GM12878 (cell line): ENCODE measurements at regions not wholly inside any gene's neighbourhood (a gene's known extent, or its start where the extent isn't known, plus 50 kb on each side); places are given as distances from the start of the nearest gene placed in this dataset.

ENCODE experiments used
- ATAC-seq: fragments of 200-7000 bp; cut with Tn5 transposase; 3 replicates; pipeline ENCODE4 v1.9.1; 2020; ENCODE audit warnings: mild to moderate bottlenecking, moderate library complexity
- BruUV-seq: library from RNA; stranded (reverse); fragments of 400-500 nt; replicated peaks from 2 replicates; lab custom pipeline; 2021; lab: Mats Ljungman, UMichigan
- CTCF ChIA-PET: fragments of 300-600 bp; sonication (Branson Sonifier 250); formaldehyde crosslinking; extraction: SDS; loops from one replicate; lab custom pipeline; 2021; ENCODE audit warnings: inconsistent platforms; lab: Yijun Ruan, JAX
- POLR2A ChIA-PET: fragments of 350-600 bp; formaldehyde crosslinking; extraction: SDS; loops from one replicate; lab custom pipeline; 2021; ENCODE audit warnings: inconsistent platforms; lab: Charles Lee
- RAD21 ChIA-PET: fragments of 300-600 bp; sonication (Branson Sonifier 250); formaldehyde crosslinking; loops from one replicate; lab custom pipeline; 2023; ENCODE audit warnings: antibody characterized with exemption; ENCODE audit not compliant: unreplicated experiment; lab: Charles Lee
- SMC1A ChIA-PET: fragments of 300-600 bp; sonication (Branson Sonifier 250); formaldehyde crosslinking; loops from one replicate; lab custom pipeline; 2023; ENCODE audit not compliant: unreplicated experiment, uncharacterized antibody; lab: Charles Lee
- DNase-seq: peaks from one replicate; pipeline ENCODE4 v3.0.0-alpha.2; 2011; ENCODE audit warnings: low read depth, low spot score
- FAIRE-seq: peaks from 3 replicates; lab custom pipeline; 2011; peaks lifted over from hg19 to GRCh38; lab: Jason Lieb, UNC
- H2AFZ ChIP-seq: 2 replicates; pipeline ENCODE4 v1.6.0; 2011; ENCODE audit warnings: low read depth, low read length, control low read depth; ENCODE audit not compliant: control insufficient read depth
- H3K27ac ChIP-seq: 2 replicates; pipeline ENCODE4 v1.5.1; 2011; ENCODE audit warnings: control low read depth; ENCODE audit not compliant: control insufficient read depth, insufficient read depth
- H3K27me3 ChIP-seq, 2 experiments: replicated peaks in 1 of 2; 2 replicates each; pipeline versions ENCODE4 v1.6.0 to v1.6.1; 2011; ENCODE audit warnings: low read length in 1 of 2; ENCODE audit not compliant: control insufficient read depth in 2 of 2, insufficient read depth in 2 of 2
- H3K36me3 ChIP-seq, 2 experiments: 2 replicates each; pipeline ENCODE4 v1.5.1; 2011; ENCODE audit warnings: low read length in 1 of 2; ENCODE audit not compliant: control insufficient read depth in 2 of 2, insufficient read depth in 2 of 2
- H3K4me1 ChIP-seq: 2 replicates; pipeline ENCODE4 v1.6.1; 2011; ENCODE audit warnings: mild to moderate bottlenecking, low read length, moderate library complexity, mixed read lengths; ENCODE audit not compliant: control insufficient read depth, insufficient read depth
- H3K4me2 ChIP-seq: 2 replicates; pipeline ENCODE4 v1.6.0; 2011; ENCODE audit warnings: control low read depth; ENCODE audit not compliant: control insufficient read depth, insufficient read depth
- H3K4me3 ChIP-seq: fragments of 200-600 bp; sonication (generic); 2 replicates; pipeline ENCODE4 v1.5.1; 2016
- H3K79me2 ChIP-seq: 2 replicates; pipeline ENCODE4 v1.6.0; 2011; ENCODE audit warnings: low read length; ENCODE audit not compliant: control insufficient read depth, insufficient read depth
- H3K9ac ChIP-seq: 2 replicates; pipeline ENCODE4 v1.8.0; 2011; ENCODE audit warnings: low read length, control low read depth, mixed read lengths; ENCODE audit not compliant: control insufficient read depth, insufficient read depth
- H3K9me3 ChIP-seq: replicated peaks from 3 replicates; pipeline ENCODE4 v1.5.1; 2011; ENCODE audit warnings: mild to moderate bottlenecking, low read length; ENCODE audit not compliant: control insufficient read depth, insufficient read depth
- H4K20me1 ChIP-seq: 2 replicates; pipeline ENCODE4 v1.6.0; 2011; ENCODE audit not compliant: control insufficient read depth, insufficient read depth
- ATF2 ChIP-seq: IDR thresholded peaks from 2 replicates; pipeline ENCODE4 v1.6.1; 2012; ENCODE audit warnings: low read length, inconsistent platforms
- ATF7 ChIP-seq: fragments of 450-650 bp; IDR thresholded peaks from 2 replicates; pipeline ENCODE4 v1.6.1; 2016; ENCODE audit warnings: low read depth, mild to moderate bottlenecking
- BACH1 ChIP-seq: fragments of 450-650 bp; IDR thresholded peaks from 2 replicates; pipeline ENCODE4 v1.6.1; 2017; ENCODE audit warnings: mild to moderate bottlenecking, borderline replicate concordance
- DPF2 ChIP-seq: fragments of 450-650 bp; IDR thresholded peaks from 2 replicates; pipeline ENCODE4 v1.6.1; 2017; ENCODE audit warnings: mild to moderate bottlenecking
- ELK1 ChIP-seq: IDR thresholded peaks from 2 replicates; pipeline ENCODE4 v1.6.1; 2012; ENCODE audit warnings: low read depth, low read length, improper control_type of control experiment
- EZH2 ChIP-seq: IDR thresholded peaks from 2 replicates; pipeline ENCODE4 v1.6.1; 2012; ENCODE audit warnings: low read depth, mild to moderate bottlenecking, control low read depth, inconsistent platforms, low read length, borderline replicate concordance; ENCODE audit not compliant: control insufficient read depth
- HCFC1 ChIP-seq: fragments of 150-350 bp; IDR thresholded peaks from 2 replicates; pipeline ENCODE4 v1.6.1; 2014; ENCODE audit warnings: low read length
- IKZF2 ChIP-seq, 2 experiments: fragments of 450-650 bp; IDR thresholded peaks; 2 replicates each; pipeline ENCODE4 v1.6.1; 2017; ENCODE audit warnings: mild to moderate bottlenecking in 2 of 2, moderate library complexity in 2 of 2
- MEF2B ChIP-seq: fragments of 450-650 bp; IDR thresholded peaks from 2 replicates; pipeline ENCODE4 v1.6.1; 2018; ENCODE audit warnings: mild to moderate bottlenecking, moderate library complexity; ENCODE audit not compliant: partially characterized antibody, poor library complexity, severe bottlenecking
- MYC ChIP-seq: IDR thresholded peaks from 2 replicates; pipeline ENCODE4 v1.6.1; 2011; ENCODE audit warnings: mild to moderate bottlenecking, low read length, moderate library complexity, inconsistent platforms; ENCODE audit not compliant: insufficient read depth, insufficient replicate concordance, insufficient read length, severe bottlenecking
- NBN ChIP-seq: fragments of 450-650 bp; IDR thresholded peaks from 2 replicates; pipeline ENCODE4 v1.6.1; 2016
- NFYB ChIP-seq: IDR thresholded peaks from 2 replicates; pipeline ENCODE4 v1.6.1; 2011; ENCODE audit warnings: low read depth, mild to moderate bottlenecking, low read length, improper control_type of control experiment, moderate library complexity; ENCODE audit not compliant: insufficient read depth
- PAX8 ChIP-seq: fragments of 450-650 bp; IDR thresholded peaks from 2 replicates; pipeline ENCODE4 v1.6.1; 2017; ENCODE audit warnings: mild to moderate bottlenecking, moderate library complexity
- POLR2A ChIP-seq: IDR thresholded peaks from 2 replicates; pipeline ENCODE4 v1.6.1; 2011; ENCODE audit warnings: low read depth, mild to moderate bottlenecking, low read length
- RFX5 ChIP-seq: IDR thresholded peaks from 2 replicates; pipeline ENCODE4 v1.6.1; 2011; ENCODE audit warnings: low read depth, low read length, improper control_type of control experiment
- SIX5 ChIP-seq: IDR thresholded peaks from 2 replicates; pipeline ENCODE4 v1.6.1; 2011; ENCODE audit warnings: mild to moderate bottlenecking, low read depth, low read length, moderate library complexity; ENCODE audit not compliant: severe bottlenecking
- SUZ12 ChIP-seq: fragments of 200-600 bp; sonication (generic); IDR thresholded peaks from one replicate; pipeline ENCODE4 v1.6.1; 2018; ENCODE audit warnings: antibody characterized with exemption, mild to moderate bottlenecking; ENCODE audit not compliant: unreplicated experiment
- WGBS: methylation state at CpG from one replicate; pipeline ENCODE4 v1.1.6; 2016; ENCODE audit warnings: low lambda C conversion rate; ENCODE audit not compliant: insufficient replicate concordance, insufficient coverage; ENCODE audit errors: missing lambda C conversion rate; 5-methylcytosine and 5-hydroxymethylcytosine counted together
- in situ Hi-C: fragments of 300-500 bp; cut with MboI; formaldehyde crosslinking; loops from 9 replicates; pipeline ENCODE4 v1.14.3; 2018; ENCODE audit warnings: mixed read lengths
- intact Hi-C: fragments of 100-400 bp; cut with micrococcal nuclease; formaldehyde crosslinking; loops from one replicate; pipeline ENCODE4 v1.14.2; 2022; ENCODE audit not compliant: unreplicated experiment

GRCh38 chr5:42228279-42228678, 195.0 kb upstream of the GHR start:
- no TSS peak for BruUV-seq
- ATAC-seq: no peak

More at GRCh38 chr5:42228279-42228678, 195.0 kb upstream of the GHR start:
- WGBS: 0% methylated on average over 1 of the region's 1 CpG
- H3K9me3 ChIP-seq: no peaks in the 10 kb centered on the region
- H3K27ac ChIP-seq: no peak overlapping the region
- no peaks in the 10 kb centered on the region for H3K79me2 ChIP-seq
- TF ChIP-seq POLR2A: no peak
- TF ChIP-seq HCFC1: no peak
- TF ChIP-seq SUZ12: no peak
- TF ChIP-seq EZH2: no peak
- no peak for TF ChIP-seq ELK1
- no peak for TF ChIP-seq SIX5
- TF ChIP-seq RFX5: no peak
- no peak for TF ChIP-seq ATF2
- no peak for TF ChIP-seq IKZF2 (IDR thresholded peaks at IDR 0.05)
- TF ChIP-seq DPF2: no peak
- no peak for TF ChIP-seq MEF2B
- no peak for TF ChIP-seq BACH1
- TF ChIP-seq NBN: no peak
- TF ChIP-seq MYC: no peak
- TF ChIP-seq PAX8: no peak
- TF ChIP-seq NFYB: no peak
- no peak for TF ChIP-seq ATF7
- no peak for DNase-seq
- no peaks in the 10 kb centered on the region for H3K4me1 ChIP-seq
- ChIA-PET CTCF (interaction anchor here (1.1 to 1.4 kb wide), 4 partner anchors 9 to 539 kb away, joined by 4 read pairs; no protein-coding TSS in a partner anchor), SMC1A (interaction anchor here (0.8 to 1.9 kb wide), 2 partner anchors 13 to 539 kb away, joined by 3 to 6 read pairs; no protein-coding TSS in a partner anchor), POLR2A (no interaction called here), RAD21 (interaction anchor here (0.7 kb wide), 1 partner anchor 539 kb away, joined by 3 read pairs; no protein-coding TSS in a partner anchor)
- intact Hi-C loops (no loop called here), in situ Hi-C loops (no loop called here)
- H3K9ac ChIP-seq: no peak overlapping the region
- no peaks in the 10 kb centered on the region for H3K27me3 ChIP-seq
- H3K4me2 ChIP-seq: no peak overlapping the region
- FAIRE-seq: no peak
- no peak overlapping the region for H2AFZ ChIP-seq
- no peaks in the 10 kb centered on the region for H3K36me3 ChIP-seq
- no peak overlapping the region for H3K4me3 ChIP-seq
- no peaks in the 10 kb centered on the region for H4K20me1 ChIP-seq
